Muscle of leg (tissue), 3 donors: ENCODE measurements at regions not wholly inside any gene's neighbourhood (a gene's known extent, or its start where the extent isn't known, plus 50 kb on each side); places are given as distances from the start of the nearest gene placed in this dataset.

Experiments used
- DNase-seq: peaks from one replicate; pipeline ENCODE4 v3.0.0; 2013
- H3K27ac ChIP-seq: one replicate; pipeline ENCODE4 v1.5.1; 2013; ENCODE audit warnings: mild to moderate bottlenecking, low read length, control low read depth
- H3K27me3 ChIP-seq: one replicate; pipeline ENCODE4 v1.6.1; 2013; ENCODE audit warnings: low read length; ENCODE audit not compliant: control insufficient read depth, insufficient read depth
- H3K36me3 ChIP-seq: one replicate; pipeline ENCODE4 v1.6.1; 2013; ENCODE audit warnings: low read length; ENCODE audit not compliant: control insufficient read depth, insufficient read depth
- H3K4me1 ChIP-seq: one replicate; pipeline ENCODE4 v1.6.1; 2013; ENCODE audit warnings: low read length; ENCODE audit not compliant: control insufficient read depth, insufficient read depth
- H3K4me3 ChIP-seq: one replicate; pipeline ENCODE4 v1.5.1; 2013; ENCODE audit warnings: low read length, control low read depth
- H3K9me3 ChIP-seq: replicated peaks from 2 replicates; pipeline ENCODE4 v1.6.1; 2013; ENCODE audit warnings: low read depth, low read length; ENCODE audit not compliant: control insufficient read depth
- WGBS: methylation state at CpG from one replicate; pipeline ENCODE4 v1.1.5; 2013; ENCODE audit warnings: missing lambda C conversion rate; ENCODE audit not compliant: insufficient coverage; 5-methylcytosine and 5-hydroxymethylcytosine counted together

DNA sequence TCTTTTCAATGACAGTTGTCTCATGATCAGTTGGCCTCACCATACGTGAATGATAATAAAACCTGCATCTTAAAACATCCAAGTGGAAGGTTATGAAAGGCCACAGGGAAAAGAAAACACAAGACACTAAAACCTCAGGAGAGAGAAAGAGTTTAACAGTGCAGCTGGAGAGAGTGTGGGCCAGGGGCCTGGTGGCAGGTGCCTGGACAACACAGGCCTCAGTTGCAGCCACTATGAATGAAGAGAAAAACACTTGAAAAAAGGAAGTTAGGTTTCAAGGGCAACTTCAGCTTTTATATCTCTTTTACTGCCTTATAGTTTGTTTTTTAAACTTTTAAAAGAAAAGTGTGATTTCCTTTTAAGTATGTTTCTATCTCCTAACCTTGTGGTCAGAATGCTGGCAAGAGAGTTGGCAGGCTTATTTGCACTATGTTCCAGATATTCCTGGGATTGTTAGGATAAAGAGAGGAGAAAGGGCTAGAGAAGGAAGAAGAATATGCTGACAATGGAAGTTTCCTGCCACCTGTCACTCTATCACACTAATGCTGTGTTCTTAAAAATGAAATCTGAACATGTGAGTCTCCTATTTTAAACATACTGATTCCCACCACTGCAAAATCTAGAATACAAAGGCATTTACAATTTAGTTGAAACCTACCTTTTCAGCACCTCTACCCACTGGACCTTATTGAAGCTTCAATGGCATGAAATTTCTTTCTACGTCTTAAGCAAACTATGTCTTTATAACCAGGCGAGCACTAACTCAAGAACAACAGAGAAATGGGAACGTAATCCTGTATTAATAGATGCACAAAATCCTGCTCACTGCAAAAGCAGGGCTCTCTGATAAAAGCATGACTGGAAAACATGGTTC is 222.4 kb downstream of the CD83 start:
- WGBS: 100% methylated on average over 1 of the region's 4 CpGs
- no peaks in the 10 kb centered on the region for H3K4me1 ChIP-seq
- H3K27ac ChIP-seq: no peak overlapping the region
- H3K36me3 ChIP-seq: no peaks in the 10 kb centered on the region
- H3K27me3 ChIP-seq: no peaks in the 10 kb centered on the region
- H3K9me3 ChIP-seq: no peaks in the 10 kb centered on the region
- no peak overlapping the region for H3K4me3 ChIP-seq
- DNase-seq: peak; percentile 11

DNA sequence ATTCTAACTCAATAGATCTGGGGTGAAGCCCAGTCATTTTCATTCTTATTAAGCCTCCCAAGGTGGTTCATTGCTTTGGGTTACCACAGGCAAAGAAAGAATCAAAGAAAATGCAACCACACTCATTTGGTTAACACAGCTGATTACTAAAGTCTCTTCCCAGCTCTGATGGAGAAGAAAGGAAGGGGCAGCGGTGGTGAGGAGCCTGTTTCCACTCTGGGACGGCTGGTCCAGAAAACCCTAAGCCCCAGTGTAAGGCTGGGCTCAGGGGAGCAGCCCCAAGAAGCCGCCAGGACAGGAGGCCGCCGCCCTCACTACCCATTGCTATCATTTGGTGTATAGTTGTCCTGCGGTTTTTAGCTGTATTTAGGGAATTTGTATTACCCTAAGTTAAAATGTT is 226.9 kb downstream of the CD83 start:
- Histone ChIP-seq H3K4me3 (no peak overlapping the region), H3K4me1 (no peaks in the 10 kb centered on the region), H3K9me3 (no peaks in the 10 kb centered on the region), H3K27me3 (no peaks in the 10 kb centered on the region), H3K27ac (no peak overlapping the region), H3K36me3 (no peaks in the 10 kb centered on the region)
- DNase-seq: no peak
- no CpG with 5 or more reads among the region's 6 CpGs for WGBS

DNA sequence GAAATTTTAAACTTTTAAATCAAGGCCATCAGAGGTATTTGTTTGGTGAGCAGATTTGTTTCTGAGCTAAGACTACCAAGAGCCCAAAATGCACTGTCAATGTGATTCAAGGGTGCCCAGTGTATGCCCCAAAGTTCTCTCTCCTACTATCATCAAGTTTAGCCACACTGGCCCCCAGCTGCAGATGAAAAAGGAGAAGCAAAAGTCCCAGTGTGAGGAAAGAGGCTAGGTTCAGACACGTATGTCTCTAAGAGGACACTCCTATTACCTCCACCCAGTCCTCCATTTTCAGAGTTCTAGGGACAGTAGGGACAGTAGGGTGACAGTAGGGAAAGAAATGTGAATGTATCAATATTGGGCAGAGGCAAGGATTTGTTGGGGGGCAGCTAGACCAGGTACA is 230.8 kb downstream of the CD83 start:
- H3K4me3 ChIP-seq: no peak overlapping the region
- peaks cover 6% of the 10 kb centered on the region for H3K9me3 ChIP-seq
- no peaks in the 10 kb centered on the region for H3K27me3 ChIP-seq
- H3K4me1 ChIP-seq: no peaks in the 10 kb centered on the region
- no CpG with 5 or more reads among the region's 1 CpG for WGBS
- H3K27ac ChIP-seq: no peak overlapping the region
- H3K36me3 ChIP-seq: no peaks in the 10 kb centered on the region
- no peak for DNase-seq

DNA sequence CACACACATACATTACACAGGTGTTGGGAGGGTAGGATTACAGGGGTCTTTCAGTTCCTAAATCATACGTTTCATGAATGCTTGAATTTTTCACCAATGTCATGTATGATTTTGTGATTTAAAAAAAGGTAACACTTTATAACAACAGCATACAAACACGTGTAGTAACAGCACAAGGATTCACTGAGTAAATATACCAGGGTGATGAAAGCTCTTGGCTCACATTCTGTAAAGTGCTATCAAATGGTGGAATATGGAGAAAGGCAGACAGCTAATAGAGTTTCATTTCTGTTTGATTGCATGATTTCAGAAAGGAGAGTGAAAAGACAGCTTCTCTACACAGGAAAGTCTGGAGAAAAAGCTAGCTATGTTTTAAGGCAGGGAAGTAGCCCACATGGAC is 231.9 kb downstream of the CD83 start:
- WGBS: no CpG with 5 or more reads among the region's 2 CpGs
- DNase-seq: no peak

DNA sequence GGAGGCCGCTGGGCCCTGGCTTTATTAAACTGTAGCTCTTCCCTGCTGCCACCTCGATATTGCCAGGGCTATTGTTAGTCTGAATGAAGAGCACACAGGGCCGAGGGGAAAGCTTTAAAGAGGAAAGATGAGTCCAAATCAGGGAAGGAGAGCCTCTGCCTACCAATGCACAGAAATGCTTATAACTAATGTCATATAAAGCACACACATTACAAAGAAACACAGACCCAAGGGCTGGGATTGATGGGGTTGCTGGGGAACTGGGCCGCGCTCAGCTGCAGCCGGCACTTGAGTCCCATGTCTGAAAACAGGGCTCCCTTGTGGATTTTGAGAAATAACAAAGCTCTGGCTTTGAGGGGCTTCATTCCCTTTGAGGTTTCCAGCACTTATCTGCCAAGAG is 232.6 kb downstream of the CD83 start:
- DNase-seq: no peak
- Histone ChIP-seq H3K27ac (no peak overlapping the region), H3K4me1 (peaks cover under 1% of the 10 kb centered on the region), H3K27me3 (no peaks in the 10 kb centered on the region), H3K36me3 (no peaks in the 10 kb centered on the region), H3K9me3 (peaks cover 6% of the 10 kb centered on the region), H3K4me3 (no peak overlapping the region)
- 100% methylated on average over 1 of the region's 6 CpGs for WGBS

More for the DNA sequence above, 231.9 kb downstream of the CD83 start:
- H3K27me3 ChIP-seq: no peaks in the 10 kb centered on the region
- no peaks in the 10 kb centered on the region for H3K4me1 ChIP-seq
- peaks cover 6% of the 10 kb centered on the region for H3K9me3 ChIP-seq
- H3K36me3 ChIP-seq: no peaks in the 10 kb centered on the region
- H3K4me3 ChIP-seq: no peak overlapping the region
- H3K27ac ChIP-seq: no peak overlapping the region

DNA sequence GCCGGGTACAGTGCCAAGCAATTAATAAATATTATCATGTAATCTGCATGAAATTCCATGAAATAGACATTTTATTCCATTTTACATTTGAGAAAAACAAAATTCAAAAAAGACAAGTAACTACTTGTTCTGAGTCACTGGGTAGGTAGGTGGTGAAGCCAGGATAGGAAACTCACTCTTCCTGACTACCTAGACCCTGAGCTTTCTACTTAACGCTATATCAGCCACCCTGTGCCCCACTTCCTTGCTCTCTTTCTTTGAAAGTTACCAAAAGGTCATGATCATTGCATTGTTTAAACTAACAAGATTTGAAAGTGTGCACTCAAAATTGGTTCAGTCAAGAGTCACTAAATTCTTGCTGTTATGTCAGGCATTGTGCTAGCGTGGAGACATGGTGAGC is 235.7 kb downstream of the CD83 start:
- Histone ChIP-seq H3K27me3 (no peaks in the 10 kb centered on the region), H3K9me3 (peaks cover 6% of the 10 kb centered on the region), H3K36me3 (no peaks in the 10 kb centered on the region), H3K27ac (no peak overlapping the region), H3K4me1 (peaks cover 2% of the 10 kb centered on the region), H3K4me3 (no peak overlapping the region)
- 71% methylated on average over 1 of the region's 3 CpGs for WGBS
- DNase-seq: no peak

DNA sequence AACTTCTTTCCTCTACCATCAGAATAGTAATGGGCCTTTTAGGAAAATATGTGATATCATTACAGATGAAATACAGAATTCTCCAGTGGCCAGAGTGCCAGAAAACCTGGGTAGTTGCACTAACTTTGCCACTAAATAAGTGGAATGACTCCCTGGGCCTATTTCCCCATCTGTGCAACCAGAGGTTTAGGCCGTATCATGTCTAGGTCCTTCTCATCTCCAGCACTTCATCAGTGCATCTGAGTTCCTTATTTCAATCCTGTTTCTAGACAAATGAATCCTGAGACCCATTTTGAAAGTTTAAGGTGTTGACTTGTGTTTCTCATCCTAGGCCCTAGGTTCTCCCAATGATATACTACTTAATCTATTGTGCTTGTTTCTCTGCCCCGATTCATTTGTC is 236.2 kb downstream of the CD83 start:
- no peak overlapping the region for H3K4me3 ChIP-seq
- DNase-seq: no peak
- H3K27ac ChIP-seq: no peak overlapping the region
- H3K27me3 ChIP-seq: no peaks in the 10 kb centered on the region
- H3K9me3 ChIP-seq: peaks cover 6% of the 10 kb centered on the region
- peaks cover 2% of the 10 kb centered on the region for H3K4me1 ChIP-seq
- no peaks in the 10 kb centered on the region for H3K36me3 ChIP-seq
- WGBS: no CpG with 5 or more reads among the region's 2 CpGs

DNA sequence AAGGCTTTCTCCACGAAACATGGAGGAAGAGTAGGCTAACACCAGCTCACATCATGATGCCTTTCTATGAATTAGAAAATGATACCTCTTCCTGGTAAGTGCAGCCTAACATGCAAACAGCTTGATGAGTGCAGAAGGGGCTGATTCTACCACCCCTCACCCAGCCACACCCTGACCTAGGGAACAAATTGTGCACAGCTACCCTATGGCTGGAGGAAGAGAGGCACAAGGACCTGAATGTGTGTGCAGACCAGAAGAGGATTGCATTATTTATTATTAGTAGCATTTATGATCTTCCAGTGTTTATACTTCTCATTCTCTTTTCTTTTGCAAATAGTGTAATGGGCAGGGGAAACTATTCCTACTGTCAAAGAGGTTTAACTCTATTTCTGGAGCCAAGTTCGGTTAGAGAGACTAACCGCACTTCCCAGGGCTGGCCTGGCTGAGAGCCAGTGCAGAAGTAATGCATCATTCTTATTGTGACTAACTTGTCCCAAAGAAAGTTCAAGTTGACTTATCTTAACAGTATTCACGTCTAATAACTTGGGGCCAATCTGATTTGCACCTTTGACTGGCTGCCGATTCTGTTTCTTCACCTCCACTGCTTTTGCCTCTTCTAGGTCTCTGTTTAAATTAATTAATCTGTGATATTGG is 237.5 kb downstream of the CD83 start:
- peaks cover 2% of the 10 kb centered on the region for H3K4me1 ChIP-seq
- peaks cover 6% of the 10 kb centered on the region for H3K9me3 ChIP-seq
- H3K36me3 ChIP-seq: no peaks in the 10 kb centered on the region
- no peak overlapping the region for H3K4me3 ChIP-seq
- H3K27me3 ChIP-seq: no peaks in the 10 kb centered on the region
- WGBS: no CpG with 5 or more reads among the region's 5 CpGs
- H3K27ac ChIP-seq: no peak overlapping the region
- DNase-seq: peak; percentile 80

DNA sequence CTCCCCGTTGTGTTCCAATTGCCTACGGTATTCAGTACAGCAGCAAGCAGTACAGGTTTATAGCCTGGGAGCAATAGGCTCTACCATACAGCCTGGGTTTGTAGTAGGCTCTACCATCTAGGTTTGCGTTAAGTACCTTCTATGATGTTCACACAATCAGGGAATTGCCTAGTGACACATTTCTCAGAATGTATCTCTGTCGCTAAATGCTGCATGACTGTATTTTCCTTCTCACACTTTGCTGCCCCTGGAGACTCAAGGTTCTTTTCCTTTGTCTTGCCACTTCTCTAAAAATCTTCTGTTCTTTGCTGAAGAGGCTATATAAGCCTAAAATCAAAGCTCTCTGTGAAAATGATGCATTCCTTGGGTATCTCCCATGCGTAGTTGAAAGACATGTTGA is 241.9 kb downstream of the CD83 start:
- H3K9me3 ChIP-seq: no peaks in the 10 kb centered on the region
- DNase-seq: no peak
- no peaks in the 10 kb centered on the region for H3K36me3 ChIP-seq
- WGBS: 100% methylated on average over 1 of the region's 5 CpGs
- no peaks in the 10 kb centered on the region for H3K27me3 ChIP-seq
- H3K4me1 ChIP-seq: peaks cover 2% of the 10 kb centered on the region
- H3K27ac ChIP-seq: no peak overlapping the region
- no peak overlapping the region for H3K4me3 ChIP-seq

DNA sequence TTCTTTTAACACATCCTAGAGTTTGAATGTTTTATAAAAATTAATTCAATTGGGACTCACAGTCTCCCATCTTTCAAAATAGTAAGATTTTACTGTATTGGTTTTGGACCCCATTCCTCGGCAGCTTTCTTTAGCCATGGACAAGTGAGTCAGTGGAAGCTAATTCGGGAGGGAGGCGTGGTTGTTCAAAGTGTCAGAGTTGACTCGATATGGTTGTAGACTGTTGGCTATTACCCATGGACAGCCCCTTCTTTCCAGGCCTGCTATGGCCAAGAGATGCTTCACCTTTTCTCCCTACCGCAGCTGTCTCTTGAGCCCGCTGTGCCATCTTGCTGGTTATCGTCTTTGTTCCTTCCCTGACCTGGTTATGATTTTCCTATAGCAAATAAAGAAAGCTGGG is 243.0 kb downstream of the CD83 start:
- no CpG with 5 or more reads among the region's 7 CpGs for WGBS
- no peak overlapping the region for H3K27ac ChIP-seq

More for the DNA sequence above, 243.0 kb downstream of the CD83 start:
- no peaks in the 10 kb centered on the region for H3K9me3 ChIP-seq
- H3K4me1 ChIP-seq: no peaks in the 10 kb centered on the region
- no peaks in the 10 kb centered on the region for H3K36me3 ChIP-seq
- no peak for DNase-seq
- no peak overlapping the region for H3K4me3 ChIP-seq
- H3K27me3 ChIP-seq: no peaks in the 10 kb centered on the region
